GM03348 (cell line): ENCODE measurements at regions not wholly inside any gene's neighbourhood (a gene's known extent, or its start where the extent isn't known, plus 50 kb on each side); places are given as distances from the start of the nearest gene placed in this dataset.
A peak's percentile ranks its signal among the peaks of the same experiment; 100 is the strongest.

Experiments used
- DNase-seq: peaks from one replicate; pipeline ENCODE4 v3.0.0; 2012; ENCODE audit warnings: low spot score

- DNase-seq: no peak
Measured at GRCh38 chr4:136526517-136526916, 1005.8 kb downstream of the PCDH18 start.

- no peak for DNase-seq
Measured at GRCh38 chr4:136524039-136524438, 1008.3 kb downstream of the PCDH18 start.

- DNase-seq: no peak
Measured at GRCh38 chr4:136516371-136516770, 1015.9 kb downstream of the PCDH18 start.

GRCh38 chr4:136505020-136505419, 1027.3 kb downstream of the PCDH18 start:
- DNase-seq: no peak

GRCh38 chr4:136495851-136496250, 1036.4 kb downstream of the PCDH18 start:
- no peak for DNase-seq

- DNase-seq: no peak
Measured at GRCh38 chr4:136495076-136495475, 1037.2 kb downstream of the PCDH18 start.

- no peak for DNase-seq
Measured at GRCh38 chr4:136489101-136489500, 1043.2 kb downstream of the PCDH18 start.

GRCh38 chr4:136484996-136485395, 1047.3 kb downstream of the PCDH18 start:
- DNase-seq: no peak

- DNase-seq: no peak
Measured at GRCh38 chr4:136476753-136477152, 1055.5 kb downstream of the PCDH18 start.

- no peak for DNase-seq
Measured at GRCh38 chr4:136471051-136471450, 1061.2 kb downstream of the PCDH18 start.

- no peak for DNase-seq
Measured at GRCh38 chr4:136465691-136466090, 1066.6 kb downstream of the PCDH18 start.

GRCh38 chr4:136463941-136464340, 1068.4 kb downstream of the PCDH18 start:
- no peak for DNase-seq

- DNase-seq: no peak
Measured at GRCh38 chr4:136461533-136461932, 1070.8 kb downstream of the PCDH18 start.

GRCh38 chr4:136458326-136458725, 1074.0 kb downstream of the PCDH18 start:
- no peak for DNase-seq

GRCh38 chr4:136457577-136457976, 1074.7 kb downstream of the PCDH18 start:
- DNase-seq: no peak

- no peak for DNase-seq
Measured at GRCh38 chr4:136457004-136457403, 1075.3 kb downstream of the PCDH18 start.

- DNase-seq: no peak
Measured at GRCh38 chr4:136443006-136443405, 1089.3 kb downstream of the PCDH18 start.

GRCh38 chr4:136442447-136442846, 1089.8 kb downstream of the PCDH18 start:
- no peak for DNase-seq

- peak; percentile 1 for DNase-seq
Measured at GRCh38 chr4:136441629-136442282, 1090.5 kb downstream of the PCDH18 start.

- no peak for DNase-seq
Measured at GRCh38 chr4:136438645-136439044, 1093.6 kb downstream of the PCDH18 start.

GRCh38 chr4:136424052-136424451, 1108.2 kb downstream of the PCDH18 start:
- DNase-seq: no peak

GRCh38 chr4:136414981-136415380, 1117.3 kb downstream of the PCDH18 start:
- DNase-seq: no peak

- no peak for DNase-seq
Measured at GRCh38 chr4:136412708-136413107, 1119.6 kb downstream of the PCDH18 start.

GRCh38 chr4:136400829-136401228, 1131.5 kb downstream of the PCDH18 start:
- DNase-seq: no peak
